ENCODE measurements at regions not wholly inside any gene's neighbourhood (a gene's known extent, or its start where the extent isn't known, plus 50 kb on each side); places are given as distances from the start of the nearest gene placed in this dataset.

GRCh38 chr4:38598489-38598888 lies 65.5 kb upstream of the KLF3 start:
- no peak for DNase-seq (ENCODE audit: low read depth in 2 of 2)

- DNase-seq (ENCODE audit: low read depth in 2 of 2) = no peak
These were observed 63.4 kb upstream of the KLF3 start for GRCh38 chr4:38600575-38600974.

- no peak for DNase-seq (ENCODE audit: low read depth in 2 of 2)
These were observed 62.6 kb upstream of the KLF3 start for GRCh38 chr4:38601244-38601915.

- DNase-seq (ENCODE audit: low read depth in 2 of 2) = no peak
These were observed 62.1 kb upstream of the KLF3 start for GRCh38 chr4:38601916-38602291.

- no peak for DNase-seq (ENCODE audit: low read depth in 2 of 2)
These were observed 60.3 kb upstream of the KLF3 start for GRCh38 chr4:38603652-38604051.

- no peak for DNase-seq (ENCODE audit: low read depth in 2 of 2)
These were observed 58.7 kb upstream of the KLF3 start for GRCh38 chr4:38605181-38605752.

GRCh38 chr4:38605753-38606586 lies 58.0 kb upstream of the KLF3 start:
- no peak for DNase-seq (ENCODE audit: low read depth in 2 of 2)

GRCh38 chr4:38606587-38606905 lies 57.5 kb upstream of the KLF3 start:
- DNase-seq (ENCODE audit: low read depth in 2 of 2) = no peak

GRCh38 chr4:38609614-38610013 lies 54.4 kb upstream of the KLF3 start:
- DNase-seq (ENCODE audit: low read depth in 2 of 2) = no peak

GRCh38 chr4:38610521-38610920 lies 53.5 kb upstream of the KLF3 start:
- no peak for DNase-seq (ENCODE audit: low read depth in 2 of 2)

GRCh38 chr4:38610966-38611431 lies 53.0 kb upstream of the KLF3 start:
- DNase-seq (ENCODE audit: low read depth in 2 of 2) = no peak

- no peak for DNase-seq (ENCODE audit: low read depth in 2 of 2)
These were observed 52.3 kb upstream of the KLF3 start for GRCh38 chr4:38611676-38612075.

GRCh38 chr4:38612646-38613414 lies 51.2 kb upstream of the KLF3 start:
- DNase-seq (ENCODE audit: low read depth in 2 of 2) = no peak

All from activated CD4-positive, alpha-beta T cell treated with anti-CD3 and anti-CD28 coated beads for 24 hours (primary cell).